ENCODE measurements at regions not wholly inside any gene's neighbourhood (a gene's known extent, or its start where the extent isn't known, plus 50 kb on each side); places are given as distances from the start of the nearest gene placed in this dataset.

DNA sequence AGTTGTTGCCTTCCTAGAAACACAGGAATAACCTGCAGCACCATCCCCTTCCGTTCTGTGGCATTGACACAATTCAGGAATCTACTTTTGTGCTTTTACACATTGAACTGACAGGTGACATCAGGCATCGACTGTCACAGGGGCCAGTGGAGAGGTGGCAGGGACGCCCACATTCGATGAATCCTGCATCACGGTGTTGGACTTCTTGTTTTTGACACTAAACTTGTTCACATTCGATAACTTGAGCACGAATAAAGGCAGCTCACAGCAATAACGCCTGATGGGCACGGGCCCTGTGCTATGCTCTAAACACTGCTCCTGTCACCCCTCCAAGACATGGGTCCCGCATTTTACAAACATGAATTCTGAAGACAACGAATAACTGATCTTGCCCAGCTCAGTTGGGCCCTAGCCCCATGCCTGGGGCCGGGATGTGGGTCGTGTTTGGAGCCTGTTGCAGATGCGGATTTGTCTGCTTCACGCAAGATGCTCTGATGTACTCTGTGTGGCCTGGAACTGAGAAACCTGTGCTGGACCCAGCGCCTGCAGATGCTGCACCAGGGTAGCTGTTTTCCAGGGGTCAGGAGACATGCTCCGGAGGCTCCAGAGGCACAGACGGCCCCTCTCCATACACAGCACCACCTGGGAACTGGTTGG lies 75.7 kb downstream of the TTLL2 start:
- TF ChIP-seq, protein P1, sequence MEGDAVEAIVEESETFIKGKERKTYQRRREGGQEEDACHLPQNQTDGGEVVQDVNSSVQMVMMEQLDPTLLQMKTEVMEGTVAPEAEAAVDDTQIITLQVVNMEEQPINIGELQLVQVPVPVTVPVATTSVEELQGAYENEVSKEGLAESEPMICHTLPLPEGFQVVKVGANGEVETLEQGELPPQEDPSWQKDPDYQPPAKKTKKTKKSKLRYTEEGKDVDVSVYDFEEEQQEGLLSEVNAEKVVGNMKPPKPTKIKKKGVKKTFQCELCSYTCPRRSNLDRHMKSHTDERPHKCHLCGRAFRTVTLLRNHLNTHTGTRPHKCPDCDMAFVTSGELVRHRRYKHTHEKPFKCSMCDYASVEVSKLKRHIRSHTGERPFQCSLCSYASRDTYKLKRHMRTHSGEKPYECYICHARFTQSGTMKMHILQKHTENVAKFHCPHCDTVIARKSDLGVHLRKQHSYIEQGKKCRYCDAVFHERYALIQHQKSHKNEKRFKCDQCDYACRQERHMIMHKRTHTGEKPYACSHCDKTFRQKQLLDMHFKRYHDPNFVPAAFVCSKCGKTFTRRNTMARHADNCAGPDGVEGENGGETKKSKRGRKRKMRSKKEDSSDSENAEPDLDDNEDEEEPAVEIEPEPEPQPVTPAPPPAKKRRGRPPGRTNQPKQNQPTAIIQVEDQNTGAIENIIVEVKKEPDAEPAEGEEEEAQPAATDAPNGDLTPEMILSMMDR (IDR thresholded peaks at IDR 0.05 in 4 of 5, conservative IDR thresholded peaks at IDR 0.05 in 1 of 5) = no peak
- TF ChIP-seq POLR2A (IDR thresholded peaks at IDR 0.05) = no peak
